ENCODE measurements at regions not wholly inside any gene's neighbourhood (a gene's known extent, or its start where the extent isn't known, plus 50 kb on each side); places are given as distances from the start of the nearest gene placed in this dataset.
"Not testable (repeated sequence)": the region's sequence is repeated elsewhere in the genome, so short reads cannot be mapped to it uniquely, and the experiment has no call there.

DNA sequence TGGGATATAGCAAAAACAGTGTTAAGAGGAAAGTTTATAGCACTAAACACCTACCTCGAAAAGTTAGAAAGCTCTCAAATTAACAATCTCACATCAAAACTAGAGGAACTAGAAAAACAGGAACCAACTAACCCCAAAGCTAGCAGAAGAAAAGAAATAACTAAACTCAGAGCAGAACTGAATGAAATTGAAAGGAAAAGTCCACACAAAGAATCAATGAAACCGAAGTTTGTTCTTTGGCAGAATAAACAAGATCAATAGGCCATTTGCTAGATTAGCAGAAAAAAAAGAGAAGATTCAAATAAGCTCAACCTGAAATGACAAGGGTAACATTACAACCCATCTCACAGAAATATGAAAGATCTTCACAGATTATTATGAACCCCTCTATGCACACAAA, 234.8 kb upstream of the ISL1 start:
- in situ Hi-C loops (cut with MboI; ENCODE audit: low pct_unique_long_range_greater_than_20kb, low sequenced_read_pairs, unreplicated experiment): no loop called here
- TF ChIP-seq, protein P1, sequence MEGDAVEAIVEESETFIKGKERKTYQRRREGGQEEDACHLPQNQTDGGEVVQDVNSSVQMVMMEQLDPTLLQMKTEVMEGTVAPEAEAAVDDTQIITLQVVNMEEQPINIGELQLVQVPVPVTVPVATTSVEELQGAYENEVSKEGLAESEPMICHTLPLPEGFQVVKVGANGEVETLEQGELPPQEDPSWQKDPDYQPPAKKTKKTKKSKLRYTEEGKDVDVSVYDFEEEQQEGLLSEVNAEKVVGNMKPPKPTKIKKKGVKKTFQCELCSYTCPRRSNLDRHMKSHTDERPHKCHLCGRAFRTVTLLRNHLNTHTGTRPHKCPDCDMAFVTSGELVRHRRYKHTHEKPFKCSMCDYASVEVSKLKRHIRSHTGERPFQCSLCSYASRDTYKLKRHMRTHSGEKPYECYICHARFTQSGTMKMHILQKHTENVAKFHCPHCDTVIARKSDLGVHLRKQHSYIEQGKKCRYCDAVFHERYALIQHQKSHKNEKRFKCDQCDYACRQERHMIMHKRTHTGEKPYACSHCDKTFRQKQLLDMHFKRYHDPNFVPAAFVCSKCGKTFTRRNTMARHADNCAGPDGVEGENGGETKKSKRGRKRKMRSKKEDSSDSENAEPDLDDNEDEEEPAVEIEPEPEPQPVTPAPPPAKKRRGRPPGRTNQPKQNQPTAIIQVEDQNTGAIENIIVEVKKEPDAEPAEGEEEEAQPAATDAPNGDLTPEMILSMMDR (IDR thresholded peaks at IDR 0.05; ENCODE audit: extremely low read depth, insufficient read depth, missing control alignments): no peak
- no peak for DNase-seq (ENCODE audit: low spot score)

- TF ChIP-seq, protein P1 (IDR thresholded peaks at IDR 0.05; ENCODE audit: extremely low read depth, insufficient read depth, missing control alignments): no peak
- in situ Hi-C loops (cut with MboI; ENCODE audit: low pct_unique_long_range_greater_than_20kb, low sequenced_read_pairs, unreplicated experiment): no loop called here
- no peak for DNase-seq (ENCODE audit: low spot score)
Observed at GRCh38 chr5:51156222-51156621, 227.0 kb upstream of the ISL1 start.

- TF ChIP-seq, protein P1 (IDR thresholded peaks at IDR 0.05; ENCODE audit: extremely low read depth, insufficient read depth, missing control alignments): no peak
- no peak for DNase-seq (ENCODE audit: low spot score)
- in situ Hi-C loops (cut with MboI; ENCODE audit: low pct_unique_long_range_greater_than_20kb, low sequenced_read_pairs, unreplicated experiment): no loop called here
Observed at GRCh38 chr5:51156838-51157237, 226.4 kb upstream of the ISL1 start.

DNA sequence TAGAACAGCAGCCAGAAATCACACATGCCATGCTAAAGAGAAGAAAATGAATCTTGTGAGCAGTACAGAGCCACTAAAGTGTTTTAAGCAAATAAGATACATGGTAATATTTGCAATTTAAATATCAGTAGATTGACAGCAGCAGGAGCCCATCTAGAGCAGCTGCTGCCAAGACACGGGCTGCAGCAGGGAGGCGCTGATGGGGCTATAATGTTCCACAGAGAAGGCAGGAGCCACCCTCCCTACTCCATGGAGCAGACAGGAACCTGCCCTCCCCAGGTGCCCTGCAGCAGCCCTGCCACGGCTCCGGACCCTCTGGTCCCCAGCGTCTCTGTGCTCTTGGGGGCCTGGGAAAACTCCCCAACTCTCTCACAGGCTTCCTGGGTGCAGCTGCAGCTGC, 224.1 kb upstream of the ISL1 start:
- TF ChIP-seq, protein P1 (IDR thresholded peaks at IDR 0.05; ENCODE audit: extremely low read depth, insufficient read depth, missing control alignments): no peak
- in situ Hi-C loops (cut with MboI; ENCODE audit: low pct_unique_long_range_greater_than_20kb, low sequenced_read_pairs, unreplicated experiment): no loop called here
- no peak for DNase-seq (ENCODE audit: low spot score)

- in situ Hi-C loops (cut with MboI; ENCODE audit: low pct_unique_long_range_greater_than_20kb, low sequenced_read_pairs, unreplicated experiment): no loop called here
- DNase-seq (ENCODE audit: low spot score): no peak
- TF ChIP-seq, protein P1 (IDR thresholded peaks at IDR 0.05; ENCODE audit: extremely low read depth, insufficient read depth, missing control alignments): no peak
Observed at GRCh38 chr5:51159606-51160005, 223.6 kb upstream of the ISL1 start.

GRCh38 chr5:51162245-51162644, 221.0 kb upstream of the ISL1 start:
- no peak for DNase-seq (ENCODE audit: low spot score)
- in situ Hi-C loops (cut with MboI; ENCODE audit: low pct_unique_long_range_greater_than_20kb, low sequenced_read_pairs, unreplicated experiment): no loop called here
- TF ChIP-seq, protein P1 (IDR thresholded peaks at IDR 0.05; ENCODE audit: extremely low read depth, insufficient read depth, missing control alignments): no peak

DNA sequence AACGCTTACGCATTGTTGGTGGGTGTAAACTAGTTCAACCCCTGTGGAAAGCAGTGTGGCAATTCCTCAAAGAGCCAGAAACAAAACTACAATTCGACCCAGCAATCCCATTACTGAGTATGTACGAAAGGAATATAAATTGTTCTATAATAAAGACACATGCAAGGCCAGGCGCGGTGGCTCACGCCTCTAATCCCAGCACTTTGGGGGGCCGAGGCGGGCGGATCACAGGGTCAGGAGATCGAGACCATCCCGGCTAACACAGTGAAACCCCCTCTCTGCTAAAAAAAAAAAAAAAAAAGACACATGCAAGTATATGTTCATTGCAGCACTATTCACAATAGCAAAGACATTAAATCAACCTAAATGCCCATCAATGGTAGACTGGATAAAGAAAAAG, 217.6 kb upstream of the ISL1 start:
- DNase-seq (ENCODE audit: low spot score); in situ Hi-C loops (cut with MboI; ENCODE audit: low pct_unique_long_range_greater_than_20kb, low sequenced_read_pairs, unreplicated experiment): not testable (repeated sequence)
